ENCODE measurements at regions not wholly inside any gene's neighbourhood (a gene's known extent, or its start where the extent isn't known, plus 50 kb on each side); places are given as distances from the start of the nearest gene placed in this dataset.

DNA sequence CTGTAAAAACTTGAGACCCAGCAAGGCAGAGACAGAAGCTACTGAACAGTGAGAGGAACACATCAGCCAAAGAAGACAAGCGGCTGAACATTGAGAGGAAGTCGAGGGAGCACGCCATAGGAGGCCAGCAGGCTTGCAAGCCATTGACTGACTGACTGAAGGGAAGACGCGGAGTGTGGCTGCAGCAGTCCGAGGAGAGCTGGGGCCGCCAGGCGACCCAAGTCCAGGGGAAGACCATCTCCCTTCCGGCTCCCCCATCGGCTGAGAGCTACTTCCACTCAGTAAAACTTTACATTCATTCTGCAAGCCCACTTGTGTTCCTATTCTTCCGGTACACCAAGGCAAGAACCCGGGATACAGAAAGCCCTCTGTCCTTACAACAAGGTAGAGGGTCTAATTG, 167.3 kb upstream of the MBL2 start:
- FAIRE-seq (no peak), DNase-seq (ENCODE audit: insufficient read length, low spot score) (no peak)
- TF ChIP-seq TAF1 (IDR thresholded peaks at IDR 0.05; ENCODE audit: low read depth, low read length) = no peak
- no peak for TF ChIP-seq POLR2AphosphoS5 (IDR thresholded peaks at IDR 0.05; ENCODE audit: low read depth, low read length)
- TF ChIP-seq SPI1 (IDR thresholded peaks at IDR 0.05; ENCODE audit: low read depth, low read length) = no peak
- TF ChIP-seq PAX5 (IDR thresholded peaks at IDR 0.05; ENCODE audit: insufficient read depth, low read length, severe bottlenecking) = no peak
- no peak for TF ChIP-seq POLR2A (IDR thresholded peaks at IDR 0.05; ENCODE audit: low read depth, low read length)
- no peak for TF ChIP-seq POU2F2 (IDR thresholded peaks at IDR 0.05; ENCODE audit: low read depth, low read length)

DNA sequence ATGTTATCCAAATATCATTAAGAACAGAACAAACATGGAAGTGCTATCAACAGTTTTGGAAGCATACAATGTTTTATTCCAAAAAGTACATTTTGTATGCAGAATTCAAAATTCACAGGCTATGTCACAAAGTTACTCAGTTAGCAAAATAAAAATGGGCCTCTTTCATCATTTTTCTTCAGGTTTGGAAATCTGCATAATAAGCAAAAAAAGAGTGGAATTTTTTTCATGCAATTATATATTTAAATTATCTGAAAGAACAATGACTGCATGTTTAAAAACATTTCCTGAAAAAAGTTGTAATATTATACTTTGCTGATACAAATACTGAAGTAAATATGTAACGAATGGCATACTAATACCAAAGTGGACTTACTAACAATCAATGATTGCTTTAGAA, 161.2 kb upstream of the MBL2 start:
- no peak for FAIRE-seq
- TF ChIP-seq PAX5 (IDR thresholded peaks at IDR 0.05; ENCODE audit: insufficient read depth, low read length, severe bottlenecking) (no peak), POLR2AphosphoS5 (IDR thresholded peaks at IDR 0.05; ENCODE audit: low read depth, low read length) (no peak), POU2F2 (IDR thresholded peaks at IDR 0.05; ENCODE audit: low read depth, low read length) (no peak), TAF1 (IDR thresholded peaks at IDR 0.05; ENCODE audit: low read depth, low read length) (no peak)
- DNase-seq (ENCODE audit: insufficient read length, low spot score) = no peak

DNA sequence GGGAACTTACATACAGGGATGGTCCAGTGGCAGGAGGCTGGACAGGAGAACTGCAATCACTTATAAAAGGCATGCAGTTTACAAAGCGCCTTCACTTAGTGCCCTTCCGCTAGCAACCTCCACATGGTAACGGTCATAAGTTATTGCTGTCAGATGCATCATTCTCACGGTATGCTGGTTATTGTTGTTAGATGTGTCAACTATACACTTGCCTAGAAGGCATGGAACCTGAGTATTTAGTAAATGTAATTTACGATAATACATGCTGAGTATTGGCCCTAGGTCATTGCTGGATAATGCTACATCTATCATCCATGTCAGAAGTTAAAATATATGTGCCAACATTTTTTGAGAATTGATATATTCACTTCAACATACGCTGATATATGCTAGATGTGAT, 155.1 kb upstream of the MBL2 start:
- DNase-seq (ENCODE audit: insufficient read length, low spot score) (no peak), FAIRE-seq (no peak)
- TF ChIP-seq POLR2A (IDR thresholded peaks at IDR 0.05; ENCODE audit: low read depth, low read length) (no peak), SPI1 (IDR thresholded peaks at IDR 0.05; ENCODE audit: low read depth, low read length) (no peak), PAX5 (IDR thresholded peaks at IDR 0.05; ENCODE audit: insufficient read depth, low read length, severe bottlenecking) (no peak), POU2F2 (IDR thresholded peaks at IDR 0.05; ENCODE audit: low read depth, low read length) (no peak), POLR2AphosphoS5 (IDR thresholded peaks at IDR 0.05; ENCODE audit: low read depth, low read length) (no peak), TAF1 (IDR thresholded peaks at IDR 0.05; ENCODE audit: low read depth, low read length) (no peak)

DNA sequence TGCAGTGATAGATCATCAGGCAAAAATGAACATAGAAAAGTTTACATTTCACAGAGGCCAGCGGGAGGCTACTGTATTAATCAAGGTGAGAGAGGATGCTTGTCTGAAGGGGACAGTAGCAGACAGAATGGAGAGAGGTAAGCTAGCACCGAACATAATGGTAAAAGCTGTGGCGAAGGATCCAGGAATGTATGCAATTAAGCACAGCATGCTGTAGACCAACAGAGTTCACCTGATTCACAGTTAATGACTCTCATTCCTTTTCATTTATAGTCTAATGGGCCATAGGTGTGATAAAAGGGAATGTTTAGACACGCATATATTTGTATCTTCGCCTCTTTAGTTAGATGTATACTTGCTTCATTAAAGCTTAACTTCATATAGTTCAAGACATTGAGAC, 150.9 kb upstream of the MBL2 start:
- no peak for FAIRE-seq
- no peak for DNase-seq (ENCODE audit: insufficient read length, low spot score)
- TF ChIP-seq SPI1 (IDR thresholded peaks at IDR 0.05; ENCODE audit: low read depth, low read length) (no peak), POLR2AphosphoS5 (IDR thresholded peaks at IDR 0.05; ENCODE audit: low read depth, low read length) (no peak), POLR2A (IDR thresholded peaks at IDR 0.05; ENCODE audit: low read depth, low read length) (no peak), TAF1 (IDR thresholded peaks at IDR 0.05; ENCODE audit: low read depth, low read length) (no peak), PAX5 (IDR thresholded peaks at IDR 0.05; ENCODE audit: insufficient read depth, low read length, severe bottlenecking) (no peak), POU2F2 (IDR thresholded peaks at IDR 0.05; ENCODE audit: low read depth, low read length) (no peak)

DNA sequence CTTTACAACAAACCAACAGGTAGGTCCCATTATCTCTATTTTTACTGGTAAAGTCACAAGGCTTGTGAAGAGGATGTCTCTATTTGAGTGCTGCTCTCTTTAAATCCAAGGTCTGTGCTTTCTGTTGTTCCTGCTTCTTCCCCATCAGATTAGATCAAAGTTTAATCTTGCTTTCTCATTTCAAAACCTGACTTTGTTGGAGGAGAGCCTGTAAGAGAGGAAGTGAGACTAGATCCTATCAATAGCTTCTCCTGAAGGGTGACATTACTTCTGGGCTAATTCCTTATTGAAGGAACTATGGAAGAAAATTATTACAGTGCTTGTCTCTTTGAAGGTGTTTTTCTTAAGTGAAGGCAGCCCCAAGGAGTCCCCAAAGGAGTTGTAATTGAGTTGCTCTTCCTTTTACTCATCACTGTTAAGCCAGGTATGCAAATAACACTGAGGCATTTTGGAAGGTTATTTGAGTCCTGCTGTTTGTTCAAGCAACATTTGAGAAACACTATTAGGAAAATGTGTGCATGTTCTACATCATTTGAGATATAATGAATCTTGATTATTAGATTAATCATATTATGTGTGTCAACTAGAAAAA, 146.2 kb upstream of the MBL2 start:
- TF ChIP-seq PAX5 (IDR thresholded peaks at IDR 0.05; ENCODE audit: insufficient read depth, low read length, severe bottlenecking) (no peak), SPI1 (IDR thresholded peaks at IDR 0.05; ENCODE audit: low read depth, low read length) (peak; percentile 54), POLR2AphosphoS5 (IDR thresholded peaks at IDR 0.05; ENCODE audit: low read depth, low read length) (no peak), POLR2A (IDR thresholded peaks at IDR 0.05; ENCODE audit: low read depth, low read length) (no peak), POU2F2 (IDR thresholded peaks at IDR 0.05; ENCODE audit: low read depth, low read length) (no peak), TAF1 (IDR thresholded peaks at IDR 0.05; ENCODE audit: low read depth, low read length) (no peak)
- DNase-seq (ENCODE audit: insufficient read length, low spot score) (no peak), FAIRE-seq (no peak)

DNA sequence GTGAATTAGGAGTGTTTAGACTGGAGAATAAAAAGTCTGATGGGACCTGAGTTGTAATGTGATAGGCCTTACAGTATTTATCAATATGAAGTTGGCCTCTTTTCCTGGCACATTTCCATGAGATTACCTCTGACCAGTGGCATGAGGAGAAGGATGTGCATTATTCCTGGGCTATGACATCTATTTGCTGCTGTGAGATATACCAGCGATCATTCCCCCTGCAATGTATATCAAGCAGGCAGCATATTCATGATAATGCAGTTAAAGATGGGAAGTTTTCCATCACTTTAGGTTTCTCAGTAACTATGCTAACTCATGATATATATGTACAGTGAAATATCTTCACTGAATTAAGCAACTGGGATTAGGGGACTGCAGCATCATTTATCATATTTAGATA, 142.8 kb upstream of the MBL2 start:
- no peak for TF ChIP-seq POU2F2 (IDR thresholded peaks at IDR 0.05; ENCODE audit: low read depth, low read length)
- TF ChIP-seq PAX5 (IDR thresholded peaks at IDR 0.05; ENCODE audit: insufficient read depth, low read length, severe bottlenecking) = no peak
- TF ChIP-seq TAF1 (IDR thresholded peaks at IDR 0.05; ENCODE audit: low read depth, low read length) = no peak
- FAIRE-seq = no peak
- no peak for DNase-seq (ENCODE audit: insufficient read length, low spot score)

DNA sequence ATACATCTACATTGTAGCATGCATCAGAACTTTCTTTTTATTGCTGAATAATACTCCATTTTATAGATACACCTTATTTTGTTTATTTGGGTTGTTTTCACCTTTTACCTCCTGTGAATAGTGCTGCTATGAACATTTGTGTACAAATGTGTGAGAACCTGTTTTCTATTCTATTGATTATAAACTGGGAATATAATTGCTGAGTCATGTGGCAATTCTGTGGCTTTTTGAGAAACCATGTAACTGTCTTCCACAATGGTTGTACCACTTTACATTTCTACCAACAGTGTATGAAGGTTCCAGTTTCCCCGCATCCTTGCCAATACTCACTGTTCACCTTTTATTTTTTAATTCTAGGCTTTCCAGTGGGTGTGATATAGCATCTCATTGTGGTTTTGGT, 138.6 kb upstream of the MBL2 start:
- FAIRE-seq = no peak
- no peak for DNase-seq (ENCODE audit: insufficient read length, low spot score)
- no peak for TF ChIP-seq PAX5 (IDR thresholded peaks at IDR 0.05; ENCODE audit: insufficient read depth, low read length, severe bottlenecking)
- TF ChIP-seq SPI1 (IDR thresholded peaks at IDR 0.05; ENCODE audit: low read depth, low read length) = no peak
- TF ChIP-seq POLR2AphosphoS5 (IDR thresholded peaks at IDR 0.05; ENCODE audit: low read depth, low read length) = no peak
- no peak for TF ChIP-seq POU2F2 (IDR thresholded peaks at IDR 0.05; ENCODE audit: low read depth, low read length)
- no peak for TF ChIP-seq POLR2A (IDR thresholded peaks at IDR 0.05; ENCODE audit: low read depth, low read length)
- TF ChIP-seq TAF1 (IDR thresholded peaks at IDR 0.05; ENCODE audit: low read depth, low read length) = no peak

DNA sequence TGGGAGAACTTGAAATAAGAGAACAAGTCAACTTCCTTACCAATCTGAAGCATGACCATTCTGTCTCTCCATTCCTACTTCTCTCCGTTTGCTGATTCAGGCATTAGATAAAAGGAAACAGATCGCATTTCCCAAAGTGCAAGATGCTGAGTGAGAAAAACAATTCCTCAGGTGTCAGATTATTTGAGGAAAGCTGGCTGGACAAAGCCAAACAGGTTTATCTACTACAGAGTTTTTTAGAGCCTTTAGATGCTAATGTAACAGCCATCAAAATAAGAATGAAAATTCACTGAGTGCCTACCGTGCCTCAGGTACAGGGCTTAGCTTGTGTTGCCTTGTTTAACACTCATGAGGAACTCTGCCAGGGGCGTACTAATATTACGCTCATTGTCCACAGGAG, 135.9 kb upstream of the MBL2 start:
- no peak for FAIRE-seq
- TF ChIP-seq TAF1 (IDR thresholded peaks at IDR 0.05; ENCODE audit: low read depth, low read length) = no peak
- no peak for TF ChIP-seq POLR2A (IDR thresholded peaks at IDR 0.05; ENCODE audit: low read depth, low read length)
- TF ChIP-seq POLR2AphosphoS5 (IDR thresholded peaks at IDR 0.05; ENCODE audit: low read depth, low read length) = no peak
- no peak for TF ChIP-seq POU2F2 (IDR thresholded peaks at IDR 0.05; ENCODE audit: low read depth, low read length)
- no peak for TF ChIP-seq SPI1 (IDR thresholded peaks at IDR 0.05; ENCODE audit: low read depth, low read length)
- TF ChIP-seq PAX5 (IDR thresholded peaks at IDR 0.05; ENCODE audit: insufficient read depth, low read length, severe bottlenecking) = no peak

DNA sequence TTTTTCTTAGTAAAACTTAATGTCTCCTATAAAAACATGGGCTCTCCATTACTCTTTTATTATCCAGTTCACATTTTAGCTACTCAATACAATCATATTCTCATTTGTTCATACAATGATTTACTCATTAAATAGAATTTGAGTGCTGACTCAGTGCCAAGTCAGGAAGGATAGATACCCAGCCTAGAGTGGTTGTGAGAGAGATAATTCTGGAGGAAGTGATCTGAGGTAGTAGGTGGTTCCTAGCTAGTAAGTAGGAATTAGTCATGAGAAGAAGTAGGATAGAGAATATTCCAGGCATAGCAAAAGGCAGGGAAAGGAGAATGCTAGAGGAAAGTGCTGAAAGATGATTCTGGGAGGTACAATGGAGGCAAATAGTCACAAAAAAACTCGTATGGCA, 133.5 kb upstream of the MBL2 start:
- TF ChIP-seq PAX5 (IDR thresholded peaks at IDR 0.05; ENCODE audit: insufficient read depth, low read length, severe bottlenecking) (no peak), SPI1 (IDR thresholded peaks at IDR 0.05; ENCODE audit: low read depth, low read length) (no peak)
- DNase-seq (ENCODE audit: insufficient read length, low spot score) (no peak), FAIRE-seq (no peak)

More for the DNA sequence above, 135.9 kb upstream of the MBL2 start:
- no peak for DNase-seq (ENCODE audit: insufficient read length, low spot score)

DNA sequence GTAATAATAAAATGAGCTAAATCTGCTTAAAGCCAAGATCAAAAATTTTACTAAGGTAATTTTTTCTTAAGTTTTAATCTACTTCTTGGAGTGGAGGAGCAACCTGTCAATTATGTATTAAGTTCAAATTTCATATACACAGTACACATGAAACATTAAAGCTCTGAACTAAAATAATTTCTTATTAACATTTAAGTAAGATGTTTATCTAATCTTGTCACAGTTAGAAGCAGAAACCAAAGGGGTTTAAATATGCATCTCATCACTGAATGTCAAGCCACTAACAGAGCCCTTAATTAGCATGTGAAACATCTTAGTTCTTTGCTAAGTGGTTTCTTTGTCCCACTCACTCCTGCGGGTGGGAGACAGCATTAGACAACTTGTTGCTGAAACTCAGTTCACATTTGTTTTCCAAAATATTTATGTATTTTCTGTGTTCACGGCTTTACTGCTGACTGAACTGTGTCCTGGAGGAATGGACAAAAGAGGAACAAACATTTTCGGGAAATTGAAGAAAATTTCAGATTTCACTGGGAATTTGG, 130.9 kb upstream of the MBL2 start:
- DNase-seq (ENCODE audit: insufficient read length, low spot score) (no peak), FAIRE-seq (no peak)
- no peak for TF ChIP-seq PAX5 (IDR thresholded peaks at IDR 0.05; ENCODE audit: insufficient read depth, low read length, severe bottlenecking)
- no peak for TF ChIP-seq POLR2A (IDR thresholded peaks at IDR 0.05; ENCODE audit: low read depth, low read length)
- no peak for TF ChIP-seq POU2F2 (IDR thresholded peaks at IDR 0.05; ENCODE audit: low read depth, low read length)
- TF ChIP-seq POLR2AphosphoS5 (IDR thresholded peaks at IDR 0.05; ENCODE audit: low read depth, low read length) = no peak
- no peak for TF ChIP-seq SPI1 (IDR thresholded peaks at IDR 0.05; ENCODE audit: low read depth, low read length)
- no peak for TF ChIP-seq TAF1 (IDR thresholded peaks at IDR 0.05; ENCODE audit: low read depth, low read length)
